Hematopoietic multipotent progenitor cell treated with erythropoietin and hydrocortisone succinate and interleukin-3 and kit ligand, for 15 days (in vitro differentiated cells): ENCODE measurements at regions not wholly inside any gene's neighbourhood (a gene's known extent, or its start where the extent isn't known, plus 50 kb on each side); places are given as distances from the start of the nearest gene placed in this dataset.

Experiments used
- DNase-seq: peaks from one replicate; pipeline ENCODE4 v3.0.0-alpha.2; 2015; ENCODE audit warnings: low spot score

GRCh38 chr20:10806539-10806938 is 132.7 kb upstream of the JAG1 start:
- no peak for DNase-seq

DNA sequence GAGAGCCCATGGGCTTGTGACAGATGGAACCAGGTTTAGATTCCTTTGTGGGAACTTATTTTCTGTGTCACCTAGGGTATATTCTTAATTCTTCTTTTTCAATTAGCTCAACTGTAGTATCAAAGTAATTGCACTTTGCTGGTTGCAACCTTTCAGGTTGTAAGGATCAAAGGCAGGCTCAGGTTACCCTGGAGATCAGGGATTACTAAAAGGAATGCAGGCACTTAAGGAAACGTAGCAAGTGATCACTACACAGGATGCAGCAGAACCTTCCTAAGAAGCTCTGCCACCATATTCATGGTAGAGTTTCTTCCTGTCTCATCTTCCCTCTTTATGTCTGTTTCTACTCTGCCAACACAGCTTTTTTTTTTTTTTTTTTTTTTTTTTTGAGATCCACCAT is 133.2 kb upstream of the JAG1 start:
- DNase-seq, result no peak

GRCh38 chr20:10812759-10813327 is 139.0 kb upstream of the JAG1 start:
- no peak for DNase-seq

DNA sequence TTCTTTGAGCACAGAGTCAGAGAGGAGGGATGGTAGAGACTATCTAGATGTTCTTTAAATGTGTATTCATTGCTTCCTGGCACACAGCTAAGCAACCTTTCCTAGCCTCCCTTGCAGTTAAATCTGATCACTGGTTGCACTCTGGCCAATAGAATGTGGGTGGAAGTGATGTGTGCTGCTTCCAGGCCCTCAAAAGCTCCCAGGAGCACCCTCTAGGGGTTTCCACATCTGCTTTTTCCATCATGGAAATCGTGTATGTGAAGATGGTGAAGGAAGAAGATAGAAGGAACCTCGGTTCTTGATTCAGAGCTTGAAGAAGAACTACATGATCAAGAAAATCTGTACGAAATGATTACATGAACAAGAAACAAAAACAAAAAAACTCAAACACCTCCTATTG is 149.8 kb upstream of the JAG1 start:
- no peak for DNase-seq

DNA sequence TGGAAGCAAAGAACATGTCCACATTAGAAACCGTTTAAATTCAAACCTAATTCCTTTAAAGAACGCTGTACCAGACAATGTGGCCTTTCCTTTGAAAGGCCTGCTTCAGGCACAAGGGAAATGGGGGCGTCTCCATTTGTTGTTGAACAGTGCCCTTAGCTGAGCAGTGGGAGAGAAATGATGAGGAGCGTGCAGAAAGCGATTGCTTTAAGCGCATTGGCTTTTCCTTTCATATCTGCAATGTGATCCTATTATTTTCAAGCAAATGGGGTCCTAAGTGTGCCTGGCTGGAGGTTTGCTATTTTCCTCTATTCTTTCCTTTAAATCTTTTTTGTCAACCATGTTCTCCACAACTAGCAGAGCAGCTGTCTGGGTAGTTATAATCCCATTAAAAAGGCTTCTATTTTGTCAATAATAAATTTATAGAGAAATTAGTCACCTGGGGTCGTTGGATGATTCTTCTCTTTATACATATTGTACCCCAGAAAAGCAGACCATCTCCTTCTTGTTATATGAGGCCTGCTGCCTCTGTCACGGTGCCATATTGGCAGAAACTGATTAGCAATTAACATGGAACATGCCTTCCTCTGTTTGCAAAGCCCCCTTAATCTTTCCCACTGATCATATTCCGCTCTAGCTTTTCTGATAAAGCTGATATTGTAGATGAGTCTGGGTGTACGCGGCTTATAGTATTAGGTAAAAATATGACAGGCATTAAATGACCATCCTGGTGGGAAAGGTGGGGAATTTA is 151.1 kb upstream of the JAG1 start:
- no peak for DNase-seq

DNA sequence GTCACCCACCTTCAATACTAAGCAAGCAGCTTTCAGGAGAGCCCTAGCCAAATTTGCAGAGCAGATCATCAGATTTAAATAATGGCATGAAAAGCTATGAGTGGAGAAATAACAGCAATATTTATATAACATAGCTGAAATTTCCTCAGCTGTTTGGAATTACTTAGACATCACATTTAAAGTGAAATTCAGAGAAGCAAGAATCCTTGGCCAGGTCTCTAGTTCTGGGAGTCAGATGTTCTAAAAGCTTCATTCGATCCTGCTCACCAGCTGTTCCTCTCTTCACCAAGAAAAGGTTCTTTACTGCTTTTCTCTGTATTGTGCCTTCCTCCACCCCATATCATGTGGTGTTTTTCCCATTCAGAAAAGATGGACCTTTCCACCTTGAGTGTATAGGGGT is 152.3 kb upstream of the JAG1 start:
- DNase-seq, result no peak

- no peak for DNase-seq
Measured at GRCh38 chr20:10828180-10828579, 154.4 kb upstream of the JAG1 start.

GRCh38 chr20:10832141-10832540 is 158.3 kb upstream of the JAG1 start:
- DNase-seq, result no peak

- no peak for DNase-seq
Measured at GRCh38 chr20:10837901-10838300, 164.1 kb upstream of the JAG1 start.

DNA sequence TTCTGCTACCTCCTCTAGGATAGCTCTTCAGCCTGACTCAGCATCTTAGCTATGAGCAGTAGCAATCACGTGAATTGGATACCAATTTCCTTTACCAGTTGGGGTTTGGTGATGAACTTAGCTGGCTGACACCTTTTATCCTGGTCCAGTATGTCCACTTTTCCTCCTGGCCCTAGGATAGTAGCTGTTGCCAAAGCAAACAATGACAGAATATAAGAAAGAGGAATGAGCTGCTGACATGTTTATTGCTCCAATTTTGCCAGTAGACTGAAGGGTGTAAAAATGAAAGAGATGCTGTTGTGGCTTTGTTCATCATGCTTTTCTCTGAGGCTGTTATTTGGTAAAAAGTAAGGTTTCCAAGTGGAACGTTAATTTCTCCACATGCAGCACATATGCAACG is 168.3 kb upstream of the JAG1 start:
- DNase-seq, result no peak

GRCh38 chr20:10843146-10843711 is 169.4 kb upstream of the JAG1 start:
- no peak for DNase-seq

GRCh38 chr20:10846766-10847165 is 173.0 kb upstream of the JAG1 start:
- DNase-seq, result no peak

DNA sequence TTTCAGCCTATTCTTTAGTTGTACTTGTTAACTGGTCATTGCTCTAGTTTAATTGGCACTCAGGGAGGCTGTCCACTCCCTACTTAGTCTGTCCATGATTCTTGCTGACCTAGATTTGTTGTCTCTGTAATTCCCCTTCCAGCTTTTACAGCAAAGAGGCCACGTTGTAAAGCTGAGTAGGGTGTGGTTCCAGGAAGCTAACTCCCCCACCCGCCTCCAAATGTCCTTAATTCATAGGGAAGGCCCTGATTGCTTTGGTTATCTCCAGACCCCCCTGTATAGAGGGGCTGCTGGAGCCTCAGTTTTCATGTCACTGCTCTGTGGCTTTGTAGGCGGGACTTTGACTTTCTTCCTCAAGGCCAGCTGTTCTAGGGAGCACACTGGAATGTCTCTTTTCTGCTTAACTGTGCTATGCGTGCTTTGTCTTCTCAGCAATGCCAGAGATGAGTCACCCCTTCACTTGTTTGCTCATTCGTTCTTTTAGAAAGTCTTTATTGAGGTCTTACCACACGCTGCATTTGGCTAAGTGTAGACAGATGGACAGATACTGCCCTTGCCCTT is 175.1 kb upstream of the JAG1 start:
- no peak for DNase-seq

- no peak for DNase-seq
Measured at GRCh38 chr20:10853176-10853575, 179.4 kb upstream of the JAG1 start.

DNA sequence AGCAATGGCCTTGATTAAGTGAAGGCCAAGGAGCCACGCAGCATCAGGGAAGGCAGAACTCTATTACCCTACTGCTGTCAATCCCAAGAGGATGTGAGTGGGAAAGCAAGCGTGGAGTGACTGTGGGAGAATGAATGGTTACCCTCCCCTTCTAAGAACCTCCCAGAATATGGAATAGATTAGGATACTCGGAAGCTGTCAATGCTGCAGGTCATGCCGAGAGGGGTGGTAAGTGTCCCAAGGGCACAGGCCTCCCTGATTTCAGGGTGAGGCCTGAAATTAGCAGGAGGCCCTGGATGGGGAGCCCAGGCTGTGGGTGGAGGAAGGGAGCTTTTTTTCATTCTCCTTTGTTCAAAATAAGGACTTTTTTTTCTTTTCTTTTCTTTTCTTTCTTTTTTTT is 179.9 kb upstream of the JAG1 start:
- no peak for DNase-seq

DNA sequence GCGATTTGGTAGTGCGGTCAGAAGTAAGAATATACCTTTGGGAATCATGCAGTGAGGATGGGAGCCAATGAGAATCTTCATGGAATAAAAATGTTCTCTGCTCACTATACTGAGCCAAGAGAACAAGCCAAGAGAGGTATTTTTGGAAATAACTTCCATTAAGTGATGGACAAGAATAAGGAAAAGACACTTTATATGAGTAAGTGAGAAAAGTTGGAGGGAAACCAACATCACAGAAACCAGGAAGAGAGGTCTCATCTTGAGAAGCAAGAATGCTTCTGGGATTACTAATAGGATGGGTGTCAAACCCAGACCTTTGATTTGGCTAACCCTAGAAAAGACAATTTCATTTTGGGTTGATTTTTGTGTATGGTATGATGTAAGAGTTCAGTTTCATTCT is 181.2 kb upstream of the JAG1 start:
- DNase-seq, result no peak

DNA sequence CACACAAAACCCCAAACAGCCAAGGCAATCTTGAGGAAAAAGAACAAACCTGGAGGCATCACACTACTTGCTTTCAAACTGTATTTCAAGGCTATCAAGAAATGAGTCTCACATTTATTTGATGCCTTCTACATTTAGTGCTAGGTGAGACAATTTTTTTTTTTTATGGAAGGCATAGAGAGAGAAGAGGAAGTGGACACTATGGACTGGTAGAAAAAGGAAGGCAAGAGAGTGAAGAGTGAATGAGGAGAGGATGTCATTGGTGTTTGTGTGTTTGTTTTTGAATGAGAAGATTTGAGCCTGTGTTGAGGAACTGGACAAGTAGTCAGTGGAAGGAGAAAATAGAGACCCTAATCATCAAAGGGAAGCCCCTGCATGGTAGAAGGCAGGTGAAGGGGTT is 182.0 kb upstream of the JAG1 start:
- no peak for DNase-seq

DNA sequence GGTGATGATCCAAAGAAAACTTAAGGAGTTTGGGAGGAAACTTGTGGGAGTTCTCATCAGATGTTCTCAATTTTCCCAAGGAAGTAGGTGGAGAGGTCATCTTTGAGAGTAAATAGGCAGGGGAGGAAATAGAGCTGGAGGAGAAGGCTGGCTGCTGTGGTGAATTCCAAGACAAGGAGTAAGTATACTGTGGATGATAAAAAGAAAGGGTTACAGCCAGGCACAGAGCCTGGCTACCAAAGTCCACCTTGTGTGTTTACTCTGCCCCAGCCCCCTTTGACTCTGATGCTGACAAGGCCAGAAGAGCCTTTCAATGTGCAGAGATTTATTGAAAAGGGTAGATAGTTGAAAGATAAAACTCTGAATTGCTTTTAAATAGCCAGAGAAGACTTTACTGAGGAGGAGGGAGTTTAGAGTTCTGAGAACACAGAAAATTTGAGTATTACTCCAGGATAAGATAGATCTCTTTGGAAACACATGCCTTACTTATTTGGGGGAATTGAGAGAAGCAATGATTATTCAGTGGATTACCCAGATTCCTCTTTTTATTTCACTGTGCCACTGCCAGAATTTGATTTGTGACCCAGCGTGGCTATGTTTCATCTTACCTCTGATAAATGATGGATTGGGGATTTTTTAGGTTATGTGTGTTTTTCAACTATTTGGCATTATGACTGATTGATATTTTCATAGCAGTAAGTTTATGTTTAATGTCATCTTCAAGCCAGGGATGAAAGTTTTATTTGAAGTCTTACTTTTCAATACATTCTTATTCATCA is 182.6 kb upstream of the JAG1 start:
- DNase-seq, result no peak

- no peak for DNase-seq
Measured at GRCh38 chr20:10857352-10858070, 183.7 kb upstream of the JAG1 start.

GRCh38 chr20:10861090-10861489 is 187.3 kb upstream of the JAG1 start:
- no peak for DNase-seq

DNA sequence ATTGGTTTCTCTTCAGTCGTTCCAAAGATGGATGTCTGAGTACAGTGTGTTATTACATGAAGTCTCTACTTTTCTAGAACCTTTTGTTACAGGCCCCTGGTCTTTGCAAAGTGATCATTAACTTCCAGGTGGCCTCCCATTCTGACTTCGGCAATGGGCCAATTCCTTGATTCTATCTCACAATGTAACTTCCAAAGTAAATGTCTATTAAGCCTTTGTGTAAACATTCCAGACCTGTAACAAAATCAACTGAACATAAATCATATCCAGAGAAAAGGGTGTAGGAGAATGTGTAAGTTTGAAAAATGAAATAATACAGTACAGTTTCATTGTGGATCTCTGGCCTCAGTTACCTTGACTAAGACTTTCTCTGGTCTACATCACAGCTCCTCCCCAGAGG is 187.8 kb upstream of the JAG1 start:
- no peak for DNase-seq
